Right atrium auricular region (tissue), 2 donors: ENCODE measurements at regions not wholly inside any gene's neighbourhood (a gene's known extent, or its start where the extent isn't known, plus 50 kb on each side); places are given as distances from the start of the nearest gene placed in this dataset.

Experiments
- DNase-seq: peaks from one replicate; pipeline ENCODE4 v3.0.0-alpha.2; 2019; ENCODE audit warnings: low spot score
- H3K27ac ChIP-seq, 2 donors: fragments of 200-600 bp; sonication (generic); 1 replicate in 1 of 2; 2 replicates in 1 of 2; pipeline ENCODE4 v1.5.1; 2016 to 2019
- H3K27me3 ChIP-seq, 2 donors: fragments of 200-600 bp; sonication (generic); one replicate each; pipeline versions ENCODE4 v1.5.1 to v1.6.0; 2017 to 2019
- H3K36me3 ChIP-seq: fragments of 200-600 bp; sonication (generic); one replicate; pipeline ENCODE4 v1.5.1; 2016
- H3K4me1 ChIP-seq, 2 donors: fragments of 200-600 bp; sonication (generic); one replicate each; pipeline versions ENCODE4 v1.5.1 to v1.6.0; 2017 to 2019
- H3K4me3 ChIP-seq, 2 donors: fragments of 200-600 bp; sonication (generic); 1 replicate in 1 of 2; 2 replicates in 1 of 2; pipeline ENCODE4 v1.5.1; 2017 to 2019; ENCODE audit warnings: mild to moderate bottlenecking in 1 of 2, moderate library complexity in 1 of 2
- H3K9me3 ChIP-seq, 2 donors: fragments of 200-600 bp; sonication (generic); one replicate each; pipeline ENCODE4 v1.5.1; 2019
- CTCF ChIP-seq, 2 donors: fragments of 200-600 bp; sonication (generic); IDR thresholded peaks; one replicate each; pipeline ENCODE4 v1.5.1; 2019; ENCODE audit warnings: antibody characterized with exemption in 2 of 2

- Histone ChIP-seq H3K4me1 (no peaks in the 10 kb centered on the region), H3K9me3 (no peaks in the 10 kb centered on the region), H3K27me3 (no peaks in the 10 kb centered on the region), H3K36me3 (no peaks in the 10 kb centered on the region), H3K27ac (no peak overlapping the region), H3K4me3 (no peak overlapping the region)
- TF ChIP-seq CTCF (IDR thresholded peaks at IDR 0.05): no peak
- DNase-seq: no peak
Measured at GRCh38 chr5:125715216-125715615, 708.0 kb upstream of the GRAMD2B start.

- Histone ChIP-seq H3K9me3 (no peaks in the 10 kb centered on the region), H3K27ac (no peak overlapping the region), H3K36me3 (no peaks in the 10 kb centered on the region), H3K27me3 (no peaks in the 10 kb centered on the region), H3K4me1 (no peaks in the 10 kb centered on the region), H3K4me3 (no peak overlapping the region)
- no peak for DNase-seq
- no peak for TF ChIP-seq CTCF (IDR thresholded peaks at IDR 0.05)
Measured at GRCh38 chr5:125717209-125717608, 706.0 kb upstream of the GRAMD2B start.

GRCh38 chr5:125719681-125720347, 703.4 kb upstream of the GRAMD2B start:
- no peaks in the 10 kb centered on the region for H3K36me3 ChIP-seq
- no peaks in the 10 kb centered on the region for H3K4me1 ChIP-seq
- no peak for DNase-seq
- H3K9me3 ChIP-seq: no peaks in the 10 kb centered on the region
- no peak overlapping the region for H3K4me3 ChIP-seq
- H3K27ac ChIP-seq: no peak overlapping the region
- no peak for TF ChIP-seq CTCF (IDR thresholded peaks at IDR 0.05)
- no peaks in the 10 kb centered on the region for H3K27me3 ChIP-seq

- no peak overlapping the region for H3K27ac ChIP-seq
- no peaks in the 10 kb centered on the region for H3K4me1 ChIP-seq
Measured at GRCh38 chr5:125720348-125720685, 702.9 kb upstream of the GRAMD2B start.

GRCh38 chr5:125720721-125721120, 702.5 kb upstream of the GRAMD2B start:
- Histone ChIP-seq H3K36me3 (no peaks in the 10 kb centered on the region), H3K9me3 (no peaks in the 10 kb centered on the region), H3K27ac (no peak overlapping the region), H3K4me1 (no peaks in the 10 kb centered on the region), H3K4me3 (no peak overlapping the region), H3K27me3 (no peaks in the 10 kb centered on the region)
- no peak for DNase-seq
- TF ChIP-seq CTCF (IDR thresholded peaks at IDR 0.05): no peak

More at GRCh38 chr5:125720348-125720685, 702.9 kb upstream of the GRAMD2B start:
- Histone ChIP-seq H3K27me3 (no peaks in the 10 kb centered on the region), H3K9me3 (no peaks in the 10 kb centered on the region), H3K4me3 (no peak overlapping the region), H3K36me3 (no peaks in the 10 kb centered on the region)
- DNase-seq: no peak
- no peak for TF ChIP-seq CTCF (IDR thresholded peaks at IDR 0.05)

GRCh38 chr5:125722550-125722949, 700.7 kb upstream of the GRAMD2B start:
- Histone ChIP-seq H3K27ac (no peak overlapping the region), H3K9me3 (no peaks in the 10 kb centered on the region), H3K27me3 (no peaks in the 10 kb centered on the region), H3K36me3 (no peaks in the 10 kb centered on the region), H3K4me1 (no peaks in the 10 kb centered on the region), H3K4me3 (no peak overlapping the region)
- no peak for TF ChIP-seq CTCF (IDR thresholded peaks at IDR 0.05)
- no peak for DNase-seq
